K562 (cell line): ENCODE measurements at regions not wholly inside any gene's neighbourhood (a gene's known extent, or its start where the extent isn't known, plus 50 kb on each side); places are given as distances from the start of the nearest gene placed in this dataset.

Experiments
- ATAC-seq: fragments of 200-7000 bp; cut with Tn5 transposase; 3 replicates; pipeline ENCODE4 v1.9.1; 2020; ENCODE audit warnings: moderate library complexity
- BruUV-seq: library from RNA; stranded (reverse); fragments of 400-500 nt; replicated peaks from 2 replicates; lab custom pipeline; 2021; lab: Mats Ljungman, UMichigan
- CTCF ChIA-PET: fragments of 300-600 bp; formaldehyde crosslinking; extraction: SDS; loops from one replicate; lab custom pipeline; 2021; ENCODE audit warnings: low intra/inter-chr PET ratio; lab: Yijun Ruan, JAX
- POLR2A ChIA-PET: fragments of 300-600, 350-650 bp; sonication (Branson Sonifier 250); formaldehyde crosslinking; extraction: SDS; loops from one replicate; lab custom pipeline; 2021; ENCODE audit warnings: antibody characterized with exemption, inconsistent platforms; lab: Yijun Ruan, JAX
- DNase-seq, 4 experiments: peaks; one replicate each; pipeline versions ENCODE4 v3.0.0 to v3.0.0-alpha.2; 2011 to 2018; ENCODE audit warnings: low spot score in 3 of 4, mixed read lengths in 3 of 4; ENCODE audit errors: extremely low read depth in 1 of 4
- FAIRE-seq: peaks from 2 replicates; lab custom pipeline; 2011; peaks lifted over from hg19 to GRCh38; lab: Jason Lieb, UNC
- H2AFZ ChIP-seq: 2 replicates; pipeline ENCODE4 v1.6.0; 2011; ENCODE audit warnings: low read depth, low read length, control low read depth, inconsistent platforms
- H3K27ac ChIP-seq: fragments of 200-600 bp; 3 replicates; pipeline ENCODE4 v1.8.0; 2011; ENCODE audit warnings: low read depth, mild to moderate bottlenecking, control low read depth, inconsistent platforms, low read length, moderate library complexity, mixed read lengths; ENCODE audit errors: extremely low read depth
- H3K27me3 ChIP-seq, 2 experiments: fragments of 300-600 bp in 1 of 2; 2 replicates in 1 of 2; 3 replicates in 1 of 2; pipeline versions ENCODE4 v1.6.0 to v1.8.0; 2011; ENCODE audit warnings: inconsistent platforms in 2 of 2, low read length in 2 of 2, mild to moderate bottlenecking in 1 of 2, mixed read lengths in 1 of 2, moderate library complexity in 1 of 2; ENCODE audit not compliant: control insufficient read depth in 2 of 2, insufficient read depth in 2 of 2
- H3K36me3 ChIP-seq: fragments of 300-600 bp; 3 replicates; pipeline ENCODE4 v1.8.0; 2011; ENCODE audit warnings: mild to moderate bottlenecking, low read length, inconsistent platforms; ENCODE audit not compliant: control insufficient read depth, insufficient read depth
- H3K4me1 ChIP-seq, 2 experiments: fragments of 200-600 bp in 1 of 2; replicated peaks in 1 of 2; 2 replicates in 1 of 2; 3 replicates in 1 of 2; pipeline versions ENCODE4 v1.5.1 to v1.8.0; 2011; ENCODE audit warnings: inconsistent platforms in 2 of 2, low read length in 2 of 2, mild to moderate bottlenecking in 1 of 2, mixed read lengths in 1 of 2, moderate library complexity in 1 of 2; ENCODE audit not compliant: control insufficient read depth in 2 of 2, insufficient read depth in 2 of 2
- H3K4me2 ChIP-seq: 2 replicates; pipeline ENCODE4 v1.6.1; 2011; ENCODE audit warnings: low read length, control low read depth, inconsistent platforms, mixed read lengths; ENCODE audit not compliant: insufficient read depth
- H3K4me3 ChIP-seq: fragments of 200-600 bp; sonication (generic), shearing (Covaris generic); 2 replicates; pipeline ENCODE4 v1.5.1; 2016; ENCODE audit warnings: control low read depth, inconsistent platforms
- H3K79me2 ChIP-seq: fragments of 200-600 bp; 3 replicates; pipeline ENCODE4 v1.8.0; 2011; ENCODE audit warnings: low read length, inconsistent platforms; ENCODE audit not compliant: control insufficient read depth, insufficient read depth
- H3K9ac ChIP-seq, 2 experiments: 2 replicates each; pipeline versions ENCODE4 v1.6.0 to v1.6.1; 2011; ENCODE audit warnings: low read depth in 2 of 2, low read length in 2 of 2, control low read depth in 1 of 2, inconsistent platforms in 1 of 2, mild to moderate bottlenecking in 1 of 2, mixed read lengths in 1 of 2; ENCODE audit not compliant: insufficient read depth in 1 of 2
- H3K9me1 ChIP-seq: one replicate; pipeline ENCODE4 v1.6.0; 2011; ENCODE audit warnings: inconsistent platforms, mild to moderate bottlenecking, low read length, moderate library complexity; ENCODE audit not compliant: control insufficient read depth, insufficient read depth
- H3K9me3 ChIP-seq: replicated peaks from 2 replicates; pipeline ENCODE4 v1.5.1; 2011; ENCODE audit warnings: low read depth, low read length, inconsistent platforms; ENCODE audit not compliant: control insufficient read depth, insufficient read depth
- H4K20me1 ChIP-seq: replicated peaks from 2 replicates; pipeline ENCODE4 v1.6.1; 2011; ENCODE audit warnings: low read length, inconsistent platforms, mixed read lengths; ENCODE audit not compliant: control insufficient read depth, insufficient read depth
- MCM7 ChIP-seq, 2 experiments: fragments of 450-650 bp; IDR thresholded peaks; 2 replicates each; pipeline ENCODE4 v1.6.1; 2016 to 2018
- MYC ChIP-seq, 2 experiments: fragments of 250-450 bp in 1 of 2; sonication (Bioruptor Pico) in 1 of 2; IDR thresholded peaks; 2 replicates each; pipeline versions ENCODE4 v1.5.1 to v1.6.1; 2012 to 2021; ENCODE audit warnings: low read depth in 2 of 2, borderline replicate concordance in 1 of 2, improper control_type of control experiment in 1 of 2, low read length in 1 of 2, mild to moderate bottlenecking in 1 of 2, moderate library complexity in 1 of 2
- NFE2L1 ChIP-seq: fragments of 450-650 bp; IDR thresholded peaks from 2 replicates; pipeline ENCODE4 v1.6.1; 2016; ENCODE audit warnings: missing genetic modification characterization, low read depth, mild to moderate bottlenecking, missing compliant biosample characterization, moderate library complexity, borderline replicate concordance
- POLR2AphosphoS2 ChIP-seq: IDR thresholded peaks from 2 replicates; pipeline ENCODE4 v1.6.1; 2012; ENCODE audit warnings: low read length, improper control_type of control experiment
- WGBS: fragments of 100-300 bp; shearing (Covaris generic); methylation state at CpG from one replicate; pipeline ENCODE4 v1.1.6; 2016; ENCODE audit warnings: low coverage, mixed read lengths; ENCODE audit not compliant: insufficient coverage; ENCODE audit errors: missing lambda C conversion rate; 5-methylcytosine and 5-hydroxymethylcytosine counted together
- in situ Hi-C: fragments of 300-500 bp; cut with MboI; formaldehyde crosslinking; loops from 4 replicates; pipeline ENCODE4 v1.15.0; 2018; ENCODE audit warnings: inconsistent platforms, mixed read lengths
- intact Hi-C: fragments of 100-400 bp; cut with micrococcal nuclease; formaldehyde crosslinking; loops from 2 replicates; pipeline ENCODE4 v1.14.2; 2022
- TF ChIP-seq, protein P1 (sequence below): fragments of 450-650 bp; formaldehyde crosslinking; conservative IDR thresholded peaks from 2 replicates; pipeline ENCODE4 v1.4.0; 2022; ENCODE audit warnings: mild to moderate bottlenecking, missing genetic modification characterization

DNA sequence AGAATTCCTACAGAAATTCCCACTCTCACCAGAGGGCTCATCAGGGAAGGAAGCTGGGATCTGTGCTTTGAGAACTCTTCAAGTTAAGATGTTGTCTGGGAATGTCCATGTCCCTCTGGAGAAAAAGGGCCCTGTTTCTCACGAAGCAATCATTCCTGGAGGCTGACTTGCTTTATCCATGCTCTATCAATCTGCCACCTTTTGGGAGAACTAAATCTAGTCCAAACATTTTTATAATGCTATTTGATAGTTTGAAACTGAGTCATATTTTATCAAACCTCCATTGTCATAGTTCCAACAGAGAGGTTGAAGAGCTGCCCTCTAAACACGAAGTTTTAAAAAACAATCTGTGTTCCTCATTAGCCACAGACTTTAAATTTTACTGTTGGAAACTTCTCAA is 219.2 kb downstream of the MTX2 start:
- peaks cover 0 to 13% of the 10 kb centered on the region in 2 experiments; a peak in 2 of 5 replicates for H3K27me3 ChIP-seq
- H3K27ac ChIP-seq: no peak overlapping the region
- no peak overlapping the region for H2AFZ ChIP-seq
- H3K4me3 ChIP-seq: no peak overlapping the region
- no peak overlapping the region for H3K9ac ChIP-seq
- ChIA-PET CTCF (no interaction called here), POLR2A (no interaction called here)
- intact Hi-C loops (no loop called here), in situ Hi-C loops (no loop called here)
- BruUV-seq: no TSS peak
- peaks cover 7 to 10% of the 10 kb centered on the region in 2 experiments; a peak in 4 of 5 replicates for H3K4me1 ChIP-seq
- H3K9me3 ChIP-seq: no peaks in the 10 kb centered on the region
- H4K20me1 ChIP-seq: no peaks in the 10 kb centered on the region
- no peaks in the 10 kb centered on the region for H3K36me3 ChIP-seq
- H3K79me2 ChIP-seq: no peaks in the 10 kb centered on the region
- DNase-seq (no peak), FAIRE-seq (no peak), ATAC-seq (no peak)
- H3K9me1 ChIP-seq: no peaks in the 10 kb centered on the region
- TF ChIP-seq, protein P1, sequence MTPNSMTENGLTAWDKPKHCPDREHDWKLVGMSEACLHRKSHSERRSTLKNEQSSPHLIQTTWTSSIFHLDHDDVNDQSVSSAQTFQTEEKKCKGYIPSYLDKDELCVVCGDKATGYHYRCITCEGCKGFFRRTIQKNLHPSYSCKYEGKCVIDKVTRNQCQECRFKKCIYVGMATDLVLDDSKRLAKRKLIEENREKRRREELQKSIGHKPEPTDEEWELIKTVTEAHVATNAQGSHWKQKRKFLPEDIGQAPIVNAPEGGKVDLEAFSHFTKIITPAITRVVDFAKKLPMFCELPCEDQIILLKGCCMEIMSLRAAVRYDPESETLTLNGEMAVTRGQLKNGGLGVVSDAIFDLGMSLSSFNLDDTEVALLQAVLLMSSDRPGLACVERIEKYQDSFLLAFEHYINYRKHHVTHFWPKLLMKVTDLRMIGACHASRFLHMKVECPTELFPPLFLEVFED (CRISPR knock-in tag): no peak
- TF ChIP-seq POLR2AphosphoS2: no peak
- TF ChIP-seq MYC (IDR thresholded peaks at IDR 0.05; ENCODE audit: low read depth, low read length): no peak
- no peak for TF ChIP-seq MYC (CRISPR knock-in tag; IDR thresholded peaks at IDR 0.05; ENCODE audit: borderline replicate concordance, low read depth)
- no peak for TF ChIP-seq NFE2L1
- TF ChIP-seq MCM7 (IDR thresholded peaks at IDR 0.05): no peak
- no peak overlapping the region for H3K4me2 ChIP-seq
- 0% methylated on average over 2 of the region's 2 CpGs for WGBS
